Endothelial cell of umbilical vein (primary cell): ENCODE measurements at regions not wholly inside any gene's neighbourhood (a gene's known extent, or its start where the extent isn't known, plus 50 kb on each side); places are given as distances from the start of the nearest gene placed in this dataset.

Experiments
- BruUV-seq: library from RNA; stranded (reverse); fragments of 400-500 nt; replicated peaks from 2 replicates; lab custom pipeline; 2021; lab: Mats Ljungman, UMichigan
- CTCF ChIA-PET: fragments of 300-600, 350-600 bp; sonication (Branson Sonifier 250); formaldehyde crosslinking; loops from one replicate; lab custom pipeline; 2021; ENCODE audit warnings: antibody characterized with exemption, inconsistent platforms; lab: Charles Lee
- POLR2A ChIA-PET: fragments of 300-600, 350-600 bp; sonication (Branson Sonifier 250); formaldehyde crosslinking; loops from one replicate; lab custom pipeline; 2021; ENCODE audit warnings: antibody characterized with exemption, inconsistent platforms; lab: Charles Lee
- DNase-seq: peaks from one replicate; pipeline ENCODE4 v3.0.0-alpha.2; 2011; ENCODE audit warnings: low read depth, low spot score
- FAIRE-seq: peaks from 2 replicates; lab custom pipeline; 2011; peaks lifted over from hg19 to GRCh38; lab: Jason Lieb, UNC
- H2AFZ ChIP-seq: 2 replicates; pipeline ENCODE4 v1.6.0; 2012; ENCODE audit warnings: low read depth, low read length, control low read depth, inconsistent platforms
- H3K27ac ChIP-seq: 2 replicates; pipeline ENCODE4 v1.5.1; 2011; ENCODE audit warnings: low read depth, mild to moderate bottlenecking, control low read depth, low read length, moderate library complexity; ENCODE audit not compliant: insufficient read depth
- H3K27me3 ChIP-seq, 2 experiments: 2 replicates each; pipeline versions ENCODE4 v1.6.0 to v1.6.1; 2011; ENCODE audit warnings: low read length in 2 of 2, mixed read lengths in 1 of 2; ENCODE audit not compliant: control insufficient read depth in 2 of 2, insufficient read depth in 2 of 2
- H3K36me3 ChIP-seq, 2 experiments: 2 replicates in 1 of 2; 3 replicates in 1 of 2; pipeline ENCODE4 v1.5.1; 2011; ENCODE audit warnings: low read length in 2 of 2, mild to moderate bottlenecking in 1 of 2, moderate library complexity in 1 of 2; ENCODE audit not compliant: control insufficient read depth in 2 of 2, insufficient read depth in 2 of 2; ENCODE audit errors: extremely low read depth in 1 of 2
- H3K4me1 ChIP-seq: 3 replicates; pipeline ENCODE4 v1.5.1; 2011; ENCODE audit warnings: mild to moderate bottlenecking, low read length; ENCODE audit not compliant: control insufficient read depth, insufficient read depth; ENCODE audit errors: extremely low read depth
- H3K4me2 ChIP-seq: 2 replicates; pipeline ENCODE4 v1.6.1; 2011; ENCODE audit warnings: low read length, control low read depth, mixed read lengths; ENCODE audit not compliant: insufficient read depth
- H3K4me3 ChIP-seq, 3 experiments: fragments of 200-600 bp in 1 of 3; sonication (generic), shearing (Covaris generic) in 1 of 3; replicated peaks in 1 of 3; 2 replicates each; pipeline ENCODE4 v1.5.1; 2011 to 2016; ENCODE audit warnings: control low read depth in 3 of 3, low read length in 3 of 3, mild to moderate bottlenecking in 2 of 3, inconsistent platforms in 1 of 3, low read depth in 1 of 3, moderate library complexity in 1 of 3; ENCODE audit not compliant: insufficient read depth in 1 of 3
- H3K79me2 ChIP-seq: 2 replicates; pipeline ENCODE4 v1.6.0; 2012; ENCODE audit warnings: low read length, inconsistent platforms; ENCODE audit not compliant: control insufficient read depth, insufficient read depth
- H3K9ac ChIP-seq: replicated peaks from 2 replicates; pipeline ENCODE3; 2011; ENCODE audit warnings: low read length, control low read depth; ENCODE audit not compliant: insufficient read depth; ENCODE audit errors: extremely low read depth
- H3K9me1 ChIP-seq: replicated peaks from 3 replicates; pipeline ENCODE4 v1.6.0; 2011; ENCODE audit warnings: mild to moderate bottlenecking, low read length; ENCODE audit not compliant: control insufficient read depth, insufficient read depth; ENCODE audit errors: extremely low read depth
- H3K9me3 ChIP-seq: replicated peaks from 2 replicates; pipeline ENCODE4 v1.5.1; 2012; ENCODE audit warnings: low read length, inconsistent platforms; ENCODE audit not compliant: control insufficient read depth, insufficient read depth
- H4K20me1 ChIP-seq: replicated peaks from 2 replicates; pipeline ENCODE3; 2011; ENCODE audit warnings: mild to moderate bottlenecking, low read length; ENCODE audit not compliant: control insufficient read depth, insufficient read depth; ENCODE audit errors: extremely low read depth
- EZH2 ChIP-seq: IDR thresholded peaks from 2 replicates; pipeline ENCODE4 v1.6.1; 2012; ENCODE audit warnings: borderline replicate concordance, low read depth, mild to moderate bottlenecking, moderate library complexity, low read length, inconsistent platforms; ENCODE audit not compliant: severe bottlenecking
- FOS ChIP-seq: IDR thresholded peaks from 2 replicates; pipeline ENCODE4 v1.6.1; 2011; ENCODE audit warnings: mild to moderate bottlenecking, low read length, moderate library complexity, borderline replicate concordance; ENCODE audit not compliant: insufficient read depth
- GATA2 ChIP-seq: IDR thresholded peaks from 2 replicates; pipeline ENCODE4 v1.7.0; 2011; ENCODE audit warnings: low read depth, mild to moderate bottlenecking, moderate library complexity, mixed read lengths, low read length; ENCODE audit not compliant: insufficient read length, insufficient read depth
- JUN ChIP-seq: IDR thresholded peaks from 2 replicates; pipeline ENCODE4 v1.6.1; 2011; ENCODE audit warnings: borderline replicate concordance, low read depth; ENCODE audit not compliant: insufficient read length, insufficient read depth
- MAX ChIP-seq: IDR thresholded peaks from 2 replicates; pipeline ENCODE4 v1.6.1; 2011; ENCODE audit not compliant: insufficient read depth, insufficient read length
- MYC ChIP-seq: IDR thresholded peaks from one replicate; pipeline ENCODE4 v1.6.1; 2011; ENCODE audit warnings: mild to moderate bottlenecking, low read depth, low read length
- POLR2A ChIP-seq: IDR thresholded peaks from 2 replicates; pipeline ENCODE4 v1.6.1; 2012; ENCODE audit warnings: low read depth, mild to moderate bottlenecking, control low read depth, low read length
- POLR2AphosphoS5 ChIP-seq: IDR thresholded peaks from 2 replicates; pipeline ENCODE4 v1.6.1; 2012; ENCODE audit warnings: low read depth, mild to moderate bottlenecking, control low read depth, low read length, moderate library complexity; ENCODE audit not compliant: insufficient read depth
- dilution Hi-C: fragments of 300-500 bp; cut with MboI; formaldehyde crosslinking; loops from one replicate; pipeline ENCODE4 v1.15.0; 2019; ENCODE audit warnings: low sequenced_read_pairs; ENCODE audit not compliant: extremely low pct_ligation_motif_present
- intact Hi-C: fragments of 100-400 bp; cut with micrococcal nuclease; formaldehyde crosslinking; loops from one replicate; pipeline ENCODE4 v1.10.0; 2022
- TF ChIP-seq, protein P1 (sequence below), 2 donors: IDR thresholded peaks; 1 replicate in 1 of 2; 2 replicates in 1 of 2; pipeline ENCODE4 v1.5.1; 2011; ENCODE audit warnings: low read length in 2 of 2, mild to moderate bottlenecking in 2 of 2, moderate library complexity in 2 of 2, control low read depth in 1 of 2, inconsistent platforms in 1 of 2, low read depth in 1 of 2; ENCODE audit not compliant: insufficient read depth in 1 of 2; ENCODE audit errors: extremely low read depth in 1 of 2

DNA sequence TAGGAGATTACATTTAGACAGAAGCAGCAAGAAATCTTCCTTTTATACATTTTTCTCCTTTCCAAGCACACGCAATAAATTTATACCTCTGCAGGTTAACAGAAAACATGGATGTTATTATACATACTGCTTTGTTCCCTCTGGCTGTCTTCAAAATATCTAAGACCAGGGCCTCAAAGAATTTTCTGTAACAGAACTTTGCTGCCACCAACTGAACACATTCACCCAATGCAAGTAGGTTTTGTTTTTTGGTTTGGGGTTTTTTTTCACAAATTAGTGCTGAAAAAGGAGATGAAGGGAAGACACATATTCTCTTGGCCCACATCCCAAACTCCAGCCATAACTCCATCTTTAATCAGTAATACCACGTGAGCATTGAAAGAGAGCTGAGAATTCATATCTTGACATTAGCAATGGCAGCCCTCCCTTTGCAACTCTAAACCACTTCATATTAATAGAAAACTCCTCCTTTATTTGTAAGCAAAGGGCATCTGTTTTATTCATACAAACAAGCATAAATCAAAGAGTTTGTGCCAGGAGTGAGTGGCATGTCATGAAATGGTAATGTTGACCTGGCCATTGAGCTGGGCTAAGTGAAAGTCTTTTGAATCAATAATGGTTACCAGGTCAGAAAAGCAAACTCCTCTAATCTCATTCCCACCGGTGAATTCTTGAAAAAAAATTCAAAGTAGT lies 150.8 kb upstream of the FSCB start:
- no peak overlapping the region for H3K9ac ChIP-seq
- dilution Hi-C loops = no loop called here
- no peaks in the 10 kb centered on the region for H3K79me2 ChIP-seq
- intact Hi-C loops = no loop called here
- CTCF ChIA-PET = no interaction called here
- no peaks in the 10 kb centered on the region for H4K20me1 ChIP-seq
- FAIRE-seq (no peak), DNase-seq (no peak)
- no peak overlapping the region for H3K27ac ChIP-seq
- H2AFZ ChIP-seq = no peak overlapping the region
- H3K4me3 ChIP-seq = no peak overlapping the region
- BruUV-seq = no TSS peak
- POLR2A ChIA-PET = no interaction called here
- H3K4me1 ChIP-seq = no peaks in the 10 kb centered on the region
- H3K9me1 ChIP-seq = no peaks in the 10 kb centered on the region
- no peaks in the 10 kb centered on the region for H3K36me3 ChIP-seq
- H3K27me3 ChIP-seq = no peaks in the 10 kb centered on the region
- H3K9me3 ChIP-seq = no peaks in the 10 kb centered on the region
- H3K4me2 ChIP-seq = no peak overlapping the region
- TF ChIP-seq MAX = no peak
- TF ChIP-seq JUN = no peak

GRCh38 chr14:44657203-44657602 lies 150.1 kb upstream of the FSCB start:
- no TSS peak for BruUV-seq
- no peak for FAIRE-seq
- Histone ChIP-seq H3K4me1 (no peaks in the 10 kb centered on the region), H4K20me1 (no peaks in the 10 kb centered on the region), H3K27ac (no peak overlapping the region), H3K4me2 (no peak overlapping the region), H3K79me2 (no peaks in the 10 kb centered on the region), H3K27me3 (no peaks in the 10 kb centered on the region), H3K9ac (no peak overlapping the region), H2AFZ (no peak overlapping the region), H3K4me3 (no peak overlapping the region), H3K9me3 (no peaks in the 10 kb centered on the region), H3K36me3 (no peaks in the 10 kb centered on the region), H3K9me1 (no peaks in the 10 kb centered on the region)
- dilution Hi-C loops = no loop called here
- TF ChIP-seq JUN = no peak
- no peak for TF ChIP-seq EZH2
- TF ChIP-seq, protein P1, sequence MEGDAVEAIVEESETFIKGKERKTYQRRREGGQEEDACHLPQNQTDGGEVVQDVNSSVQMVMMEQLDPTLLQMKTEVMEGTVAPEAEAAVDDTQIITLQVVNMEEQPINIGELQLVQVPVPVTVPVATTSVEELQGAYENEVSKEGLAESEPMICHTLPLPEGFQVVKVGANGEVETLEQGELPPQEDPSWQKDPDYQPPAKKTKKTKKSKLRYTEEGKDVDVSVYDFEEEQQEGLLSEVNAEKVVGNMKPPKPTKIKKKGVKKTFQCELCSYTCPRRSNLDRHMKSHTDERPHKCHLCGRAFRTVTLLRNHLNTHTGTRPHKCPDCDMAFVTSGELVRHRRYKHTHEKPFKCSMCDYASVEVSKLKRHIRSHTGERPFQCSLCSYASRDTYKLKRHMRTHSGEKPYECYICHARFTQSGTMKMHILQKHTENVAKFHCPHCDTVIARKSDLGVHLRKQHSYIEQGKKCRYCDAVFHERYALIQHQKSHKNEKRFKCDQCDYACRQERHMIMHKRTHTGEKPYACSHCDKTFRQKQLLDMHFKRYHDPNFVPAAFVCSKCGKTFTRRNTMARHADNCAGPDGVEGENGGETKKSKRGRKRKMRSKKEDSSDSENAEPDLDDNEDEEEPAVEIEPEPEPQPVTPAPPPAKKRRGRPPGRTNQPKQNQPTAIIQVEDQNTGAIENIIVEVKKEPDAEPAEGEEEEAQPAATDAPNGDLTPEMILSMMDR (IDR thresholded peaks at IDR 0.05; ENCODE audit: extremely low read depth in 1 of 2, insufficient read depth in 1 of 2, low read depth in 1 of 2, low read length in 2 of 2) = no peak
- TF ChIP-seq POLR2AphosphoS5 = no peak
- no peak for TF ChIP-seq MYC
- no peak for TF ChIP-seq MAX
- TF ChIP-seq FOS = no peak
- no peak for TF ChIP-seq POLR2A
- TF ChIP-seq GATA2 = no peak
- intact Hi-C loops = no loop called here
- no peak for DNase-seq
- ChIA-PET CTCF (no interaction called here), POLR2A (no interaction called here)
